Cardiac fibroblast (primary cell): ENCODE measurements at regions not wholly inside any gene's neighbourhood (a gene's known extent, or its start where the extent isn't known, plus 50 kb on each side); places are given as distances from the start of the nearest gene placed in this dataset.

Experiments
- DNase-seq, 2 donors: peaks; one replicate each; pipeline versions ENCODE4 v3.0.0 to v3.0.0-alpha.2; 2010; ENCODE audit warnings: low read depth in 2 of 2
- H3K4me3 ChIP-seq, 2 donors: replicated peaks in 1 of 2; 1 replicate in 1 of 2; 2 replicates in 1 of 2; pipeline ENCODE4 v1.5.1; 2011; ENCODE audit warnings: low read depth in 2 of 2, low read length in 2 of 2, mild to moderate bottlenecking in 2 of 2, moderate library complexity in 1 of 2
- TF ChIP-seq, protein P1 (sequence below): IDR thresholded peaks from one replicate; pipeline ENCODE4 v1.5.1; 2011; ENCODE audit warnings: low read depth, mild to moderate bottlenecking, low read length, inconsistent platforms

DNA sequence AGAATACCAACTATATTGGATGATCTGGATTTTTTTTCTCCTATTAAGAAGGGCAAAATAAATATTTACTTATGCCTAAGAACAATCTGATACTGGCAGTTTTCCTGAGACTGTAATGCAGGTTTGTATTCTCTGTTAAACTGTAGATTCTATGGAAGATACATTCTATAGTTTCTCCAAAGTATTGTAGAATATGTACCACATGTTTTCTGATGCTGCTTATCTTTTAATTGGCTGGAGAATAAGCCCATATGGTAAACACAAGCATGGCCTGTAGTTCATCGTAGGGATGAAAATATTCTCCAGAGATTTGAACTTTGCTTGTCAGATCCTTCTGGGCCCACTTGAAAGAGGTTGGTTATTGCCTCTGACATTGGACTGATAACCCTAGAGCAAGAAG lies 99.1 kb downstream of the CENPW start:
- TF ChIP-seq, protein P1, sequence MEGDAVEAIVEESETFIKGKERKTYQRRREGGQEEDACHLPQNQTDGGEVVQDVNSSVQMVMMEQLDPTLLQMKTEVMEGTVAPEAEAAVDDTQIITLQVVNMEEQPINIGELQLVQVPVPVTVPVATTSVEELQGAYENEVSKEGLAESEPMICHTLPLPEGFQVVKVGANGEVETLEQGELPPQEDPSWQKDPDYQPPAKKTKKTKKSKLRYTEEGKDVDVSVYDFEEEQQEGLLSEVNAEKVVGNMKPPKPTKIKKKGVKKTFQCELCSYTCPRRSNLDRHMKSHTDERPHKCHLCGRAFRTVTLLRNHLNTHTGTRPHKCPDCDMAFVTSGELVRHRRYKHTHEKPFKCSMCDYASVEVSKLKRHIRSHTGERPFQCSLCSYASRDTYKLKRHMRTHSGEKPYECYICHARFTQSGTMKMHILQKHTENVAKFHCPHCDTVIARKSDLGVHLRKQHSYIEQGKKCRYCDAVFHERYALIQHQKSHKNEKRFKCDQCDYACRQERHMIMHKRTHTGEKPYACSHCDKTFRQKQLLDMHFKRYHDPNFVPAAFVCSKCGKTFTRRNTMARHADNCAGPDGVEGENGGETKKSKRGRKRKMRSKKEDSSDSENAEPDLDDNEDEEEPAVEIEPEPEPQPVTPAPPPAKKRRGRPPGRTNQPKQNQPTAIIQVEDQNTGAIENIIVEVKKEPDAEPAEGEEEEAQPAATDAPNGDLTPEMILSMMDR, result no peak
- DNase-seq, result no peak

DNA sequence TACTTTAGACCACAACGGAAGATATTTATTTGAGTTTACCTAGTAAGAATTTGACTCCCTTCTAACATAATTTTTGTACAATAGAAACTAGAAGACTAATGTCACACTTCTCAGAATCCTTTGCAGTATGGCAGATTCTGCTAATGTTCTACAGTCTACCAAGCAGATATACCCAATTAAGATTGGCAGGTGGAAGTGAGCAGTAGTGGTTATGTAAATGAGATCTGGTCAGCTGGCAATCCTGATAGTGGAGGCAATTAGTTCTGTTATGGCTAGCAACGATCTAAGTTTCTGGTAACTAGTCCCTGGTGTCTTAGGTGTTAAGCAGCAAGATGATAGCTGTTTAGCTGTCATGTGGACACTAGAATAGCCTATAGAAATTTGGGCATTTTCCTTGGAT lies 101.0 kb downstream of the CENPW start:
- TF ChIP-seq, protein P1, result no peak
- no peak for DNase-seq
- no peak overlapping the region for H3K4me3 ChIP-seq

More for the DNA sequence above, 99.1 kb downstream of the CENPW start:
- H3K4me3 ChIP-seq, result no peak overlapping the region

DNA sequence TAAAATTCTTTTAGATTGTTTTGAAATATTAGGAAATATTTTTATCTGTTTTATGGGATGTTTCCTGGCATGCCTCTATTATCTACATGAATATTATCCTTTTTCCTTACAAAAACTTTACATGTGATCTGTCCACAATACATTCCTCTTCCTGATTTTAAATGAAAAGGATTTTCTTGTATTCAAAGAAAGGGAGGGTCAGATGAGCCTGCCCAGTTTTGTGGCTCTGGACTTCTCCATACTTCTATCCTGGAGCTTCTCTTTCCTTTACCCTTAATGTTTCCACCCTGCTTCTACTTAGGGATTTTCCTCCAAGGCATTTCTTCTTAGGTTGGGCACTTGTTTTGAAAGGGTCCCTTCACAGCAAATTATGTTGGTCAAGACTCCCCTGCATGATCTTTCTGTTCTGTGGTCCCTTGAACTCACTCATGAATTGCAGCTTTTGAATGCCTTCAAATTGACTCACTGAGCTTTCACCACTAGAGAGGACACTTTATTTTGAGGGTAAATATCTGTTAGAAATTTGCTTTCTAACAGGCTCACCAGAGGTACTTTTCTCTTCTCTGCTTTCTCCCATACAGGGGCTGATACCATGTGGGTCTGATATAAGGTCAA lies 104.9 kb downstream of the CENPW start:
- H3K4me3 ChIP-seq, result no peak overlapping the region
- DNase-seq, result peak in 1 of 2 donors; percentile 37
- TF ChIP-seq, protein P1, result no peak

DNA sequence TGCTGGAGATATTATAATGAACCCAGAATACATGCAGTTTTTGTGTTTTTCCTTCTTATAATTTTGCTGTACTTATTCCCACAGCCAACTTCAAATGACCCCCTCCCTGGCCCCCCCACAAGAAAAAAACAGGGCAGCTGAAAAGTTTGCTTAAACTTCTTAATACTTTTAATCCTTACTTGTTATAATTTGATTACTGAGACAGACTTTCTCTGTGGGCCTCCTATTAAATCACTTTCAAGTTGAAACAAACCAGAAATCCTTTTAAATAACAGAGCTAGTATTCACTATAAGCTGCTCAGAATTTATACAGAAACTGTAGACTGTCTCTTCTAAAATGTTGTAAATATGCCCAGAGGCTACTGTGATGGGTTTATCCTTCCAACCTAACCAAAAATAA lies 106.3 kb downstream of the CENPW start:
- no peak overlapping the region for H3K4me3 ChIP-seq
- TF ChIP-seq, protein P1, result no peak
- DNase-seq, result no peak

DNA sequence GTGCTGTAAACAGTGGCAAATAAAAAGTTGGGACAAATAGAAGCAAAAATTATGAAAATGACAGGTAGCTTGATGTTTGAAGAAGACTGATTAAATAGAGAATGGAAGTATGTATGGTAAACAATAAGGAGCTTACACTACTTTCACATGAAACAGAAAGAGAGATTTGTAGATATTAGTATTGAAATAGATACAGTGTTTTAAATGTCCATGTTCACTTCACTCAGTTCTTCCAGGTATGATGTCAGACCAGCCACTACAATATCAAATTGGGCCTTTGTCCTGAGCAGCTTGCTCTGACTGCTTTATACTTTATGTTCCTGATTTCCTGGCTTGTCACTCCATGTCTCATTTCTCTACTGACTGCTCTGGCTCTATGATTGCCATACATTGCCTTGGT lies 107.5 kb downstream of the CENPW start:
- TF ChIP-seq, protein P1, result no peak
- no peak for DNase-seq
- no peak overlapping the region for H3K4me3 ChIP-seq

DNA sequence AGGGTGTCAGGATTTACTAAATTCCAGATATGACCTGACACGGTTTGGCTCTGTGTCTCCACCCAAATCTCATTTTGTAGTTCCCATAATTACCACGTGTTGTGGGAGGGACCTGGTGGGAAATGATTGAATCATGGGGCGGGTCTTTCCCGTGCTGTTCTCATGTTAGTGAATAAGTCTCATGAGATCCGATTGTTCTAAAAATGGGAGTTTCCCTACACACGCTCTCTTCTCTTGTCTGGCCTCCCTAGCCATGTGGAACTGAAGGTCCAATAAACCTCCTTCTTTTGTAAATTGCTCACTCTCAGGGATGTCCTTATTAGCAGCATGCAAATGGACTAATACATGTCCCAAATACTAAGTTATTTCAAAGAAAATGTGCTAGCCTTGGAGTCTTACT lies 121.1 kb downstream of the CENPW start:
- TF ChIP-seq, protein P1, result no peak
- no peak overlapping the region for H3K4me3 ChIP-seq
- DNase-seq, result peak in 1 of 2 donors; percentile 8

DNA sequence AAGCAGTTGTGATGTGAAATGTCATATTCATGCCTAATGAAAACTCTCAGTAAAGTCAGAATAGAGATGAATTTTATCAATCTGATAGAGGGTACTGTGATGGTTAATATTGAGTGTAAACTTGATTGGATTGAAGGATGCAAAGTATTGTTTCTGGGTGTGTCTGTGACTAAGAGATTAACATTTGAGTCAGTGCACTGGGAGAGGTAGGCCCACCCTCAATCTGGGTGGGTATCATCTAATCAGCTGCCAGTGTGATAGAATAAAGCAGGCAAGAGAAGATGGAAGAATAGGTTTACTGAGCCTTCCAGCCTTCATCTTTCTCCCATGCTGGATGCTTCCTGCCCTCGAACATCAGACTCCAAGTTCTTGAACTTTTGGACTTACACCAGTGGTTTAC lies 124.3 kb downstream of the CENPW start:
- no peak for DNase-seq
- TF ChIP-seq, protein P1, result no peak
- no peak overlapping the region for H3K4me3 ChIP-seq
